DMS53 treated with DMSO at 0.1 percent for 48 hours (cell line): ENCODE measurements at regions not wholly inside any gene's neighbourhood (a gene's known extent, or its start where the extent isn't known, plus 50 kb on each side); places are given as distances from the start of the nearest gene placed in this dataset.

Source experiments
- DNase-seq: peaks from one replicate; lab custom pipeline; 2025; ENCODE audit not compliant: unreplicated experiment; lab: John Stamatoyannopoulos, UW

GRCh38 chr4:41388080-41388479, 131.4 kb downstream of the UCHL1 start:
- DNase-seq, result no peak

DNA sequence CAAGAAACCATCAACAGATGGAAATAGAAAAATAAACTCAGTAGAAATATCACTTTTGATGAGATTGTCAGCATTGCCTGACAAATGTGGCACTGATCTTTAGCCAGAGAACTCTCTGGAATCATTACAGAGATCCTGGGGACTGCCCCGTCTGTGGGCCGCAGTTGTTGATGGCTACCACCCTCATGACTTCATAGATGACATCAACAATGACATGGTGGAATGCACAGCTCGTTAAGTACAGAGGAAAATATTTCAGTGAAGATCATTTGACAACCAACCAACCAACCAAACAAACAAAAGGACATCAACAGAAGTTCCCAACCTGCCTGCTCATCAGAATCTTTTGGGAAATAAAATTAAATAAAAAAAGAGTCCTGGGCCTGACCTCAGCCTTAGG, 132.6 kb downstream of the UCHL1 start:
- DNase-seq, result no peak

DNA sequence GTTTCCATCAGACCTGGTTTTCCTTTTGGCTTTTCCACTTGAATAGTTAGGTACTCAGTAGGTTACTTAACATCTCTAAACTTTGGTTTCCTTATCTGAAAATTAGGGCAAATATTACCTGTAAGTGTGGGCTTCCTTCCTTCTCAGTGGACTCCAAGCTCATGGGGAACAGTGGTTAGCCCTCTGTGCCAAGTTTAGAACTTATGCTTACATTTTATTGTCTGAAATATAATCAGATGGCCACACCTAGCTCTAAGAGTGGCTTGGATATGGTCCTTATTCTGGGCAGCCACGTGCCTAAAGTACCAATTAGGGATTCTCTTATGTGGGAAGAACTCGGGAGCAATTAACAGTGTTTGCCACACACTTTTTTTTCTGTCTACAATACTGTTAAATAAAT, 133.9 kb downstream of the UCHL1 start:
- DNase-seq, result no peak

GRCh38 chr4:41391271-41391670, 134.5 kb downstream of the UCHL1 start:
- DNase-seq, result no peak

DNA sequence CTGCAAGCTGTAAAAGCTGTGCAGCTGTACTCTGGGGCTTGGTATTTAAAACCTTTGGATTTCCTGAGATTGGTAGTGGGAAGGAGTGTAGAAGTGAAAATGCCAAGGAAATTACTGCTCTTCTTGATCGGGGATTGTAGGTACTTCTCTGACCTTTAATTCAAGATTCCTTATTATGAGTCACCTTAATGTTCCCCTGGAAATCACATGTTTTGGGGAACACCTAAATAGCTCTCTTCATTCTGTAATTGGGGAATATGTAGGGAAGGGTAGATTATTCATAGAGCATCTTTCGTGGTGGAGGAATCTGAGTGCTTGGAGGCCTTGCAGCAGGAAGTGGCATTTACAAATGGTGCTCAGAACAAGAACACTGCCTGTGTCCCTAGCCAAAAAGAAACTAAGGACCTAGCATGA, 137.8 kb downstream of the UCHL1 start:
- no peak for DNase-seq

DNA sequence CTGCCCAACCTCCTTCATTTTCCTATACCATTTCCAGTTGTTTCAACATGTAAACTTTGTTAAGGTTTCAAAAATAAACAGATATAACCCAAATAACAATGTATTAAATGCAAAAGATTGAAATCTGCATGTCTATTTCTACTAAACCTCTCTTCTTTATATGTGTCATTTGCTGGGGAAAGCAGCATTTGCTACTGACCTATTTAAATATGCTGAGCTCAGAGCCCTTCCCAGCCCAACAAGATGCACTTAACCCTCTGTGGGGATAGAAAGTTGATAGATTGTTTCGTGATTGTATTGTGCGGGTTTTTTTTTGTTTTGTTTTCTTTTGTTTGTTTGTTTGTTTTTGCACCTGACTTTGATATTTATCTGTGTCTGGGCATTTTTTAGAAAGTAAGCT, 139.5 kb downstream of the UCHL1 start:
- DNase-seq, result no peak

DNA sequence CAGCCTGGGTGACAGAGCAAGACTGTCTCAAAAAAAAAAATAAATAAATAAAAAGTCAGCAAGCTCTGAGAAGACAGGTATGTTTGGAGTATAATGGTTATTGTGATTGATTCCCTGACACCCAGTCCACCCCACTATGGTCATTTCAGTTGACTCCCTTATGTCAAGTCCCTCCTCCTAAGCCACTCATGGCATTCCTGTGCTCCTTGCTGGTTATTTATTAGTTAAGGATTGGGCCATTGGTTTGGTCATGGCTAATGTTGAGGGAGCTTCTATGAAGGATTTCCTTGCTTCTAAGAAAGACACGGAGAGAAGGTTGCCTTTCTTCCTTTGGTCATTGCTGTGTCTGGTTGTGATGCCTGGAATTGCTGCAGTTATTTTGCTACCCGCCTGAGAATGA, 140.1 kb downstream of the UCHL1 start:
- DNase-seq, result no peak

- no peak for DNase-seq
Observed at GRCh38 chr4:41399231-41399630, 138.7 kb upstream of the LIMCH1 start.

DNA sequence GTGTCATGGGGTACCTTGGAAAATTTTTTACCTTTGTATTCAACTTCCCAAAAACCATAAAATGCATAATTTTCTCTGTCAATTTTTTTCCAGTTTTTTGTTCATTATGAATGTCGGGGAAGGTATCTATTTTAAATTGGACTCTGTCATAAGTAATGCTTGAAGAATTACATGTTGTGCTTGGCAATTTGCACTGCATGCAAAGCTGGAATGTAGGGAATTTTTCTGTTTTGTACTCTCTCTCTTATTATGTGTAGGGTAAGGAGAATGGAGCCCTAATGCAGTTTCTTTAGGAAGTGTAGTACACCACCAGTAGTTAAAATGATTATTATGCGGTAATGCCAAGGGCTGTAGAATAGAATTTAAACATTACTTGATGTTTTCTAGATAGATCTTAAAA, 137.7 kb upstream of the LIMCH1 start:
- no peak for DNase-seq

DNA sequence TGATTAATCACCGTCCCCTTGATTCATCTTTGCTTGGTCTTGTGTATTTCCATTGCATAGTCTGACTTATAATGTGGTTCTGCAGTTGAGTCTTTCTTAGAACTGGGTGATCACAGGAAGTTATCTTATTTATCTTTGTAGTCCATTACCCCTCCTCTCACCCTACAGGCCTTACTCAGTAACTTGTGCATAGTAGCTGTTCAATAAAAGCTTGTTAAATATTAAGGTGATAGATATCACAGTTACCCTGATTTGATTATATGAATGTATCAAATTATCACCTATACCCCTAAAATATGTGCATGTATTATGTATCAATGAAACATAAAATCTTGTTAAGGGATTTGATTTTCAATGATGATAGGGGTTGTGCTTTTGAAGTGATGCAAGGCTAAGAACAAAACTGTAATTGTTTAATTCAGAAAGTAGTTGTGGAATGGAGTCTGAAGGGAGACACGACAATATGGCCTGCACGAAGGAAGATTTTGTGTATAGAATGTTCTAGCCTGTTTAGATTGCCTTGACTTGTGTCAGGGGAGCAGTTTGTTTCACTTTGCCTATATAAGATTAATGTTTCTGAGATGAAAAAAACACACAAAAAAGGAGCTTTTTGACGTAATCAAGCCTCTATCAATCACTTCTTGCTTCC, 132.4 kb upstream of the LIMCH1 start:
- no peak for DNase-seq

GRCh38 chr4:41406113-41406516, 131.8 kb upstream of the LIMCH1 start:
- peak; percentile 81 for DNase-seq

- DNase-seq, result no peak
Observed at GRCh38 chr4:41408150-41408549, 129.8 kb upstream of the LIMCH1 start.

DNA sequence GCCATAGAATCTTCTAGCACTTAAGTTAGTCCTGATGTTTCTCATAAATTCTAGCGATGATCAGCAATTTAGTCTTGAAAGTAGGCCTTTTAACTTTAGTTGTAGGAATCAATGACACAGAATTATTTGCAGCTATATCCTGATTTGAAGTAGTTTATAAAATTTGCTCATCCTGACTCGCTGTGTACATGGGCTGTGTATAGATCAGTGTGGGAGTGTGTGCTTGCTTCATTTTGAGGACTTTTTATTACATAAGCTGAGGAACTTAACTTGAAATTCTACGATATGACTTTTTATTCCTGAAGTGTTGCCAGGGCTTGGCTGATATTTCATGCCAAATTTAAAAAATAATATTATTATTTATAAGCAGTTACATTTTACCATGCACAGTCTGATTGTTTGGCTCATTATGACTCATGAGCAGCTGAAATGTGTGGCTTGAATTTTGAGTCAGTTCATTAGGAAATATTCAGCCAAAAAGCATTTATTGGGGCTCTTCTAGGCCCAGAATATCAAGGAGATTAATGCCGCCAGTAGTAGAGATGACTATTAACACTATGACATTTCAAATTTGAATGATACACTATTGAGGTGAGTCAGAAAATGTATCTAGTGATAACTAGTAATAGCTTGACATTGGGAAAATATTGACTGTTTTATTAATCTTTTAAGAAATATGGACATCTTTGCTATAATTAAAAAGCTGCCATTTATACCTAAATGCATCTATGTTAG, 128.9 kb upstream of the LIMCH1 start:
- no peak for DNase-seq

DNA sequence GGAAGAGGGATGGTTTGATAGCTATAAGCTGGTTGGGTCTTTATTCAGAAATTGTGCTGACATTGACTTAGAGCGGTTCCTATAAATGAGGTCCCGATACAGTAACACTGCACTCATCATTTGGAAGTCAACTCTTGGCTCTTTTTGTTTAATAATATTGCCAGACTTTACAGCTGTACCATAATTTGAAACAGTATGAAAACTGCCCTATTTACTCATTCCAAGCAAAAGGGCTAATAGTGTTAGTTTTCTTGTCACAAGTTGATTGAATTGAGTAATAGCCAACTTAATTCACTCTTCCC, 128.4 kb upstream of the LIMCH1 start:
- DNase-seq, result no peak

DNA sequence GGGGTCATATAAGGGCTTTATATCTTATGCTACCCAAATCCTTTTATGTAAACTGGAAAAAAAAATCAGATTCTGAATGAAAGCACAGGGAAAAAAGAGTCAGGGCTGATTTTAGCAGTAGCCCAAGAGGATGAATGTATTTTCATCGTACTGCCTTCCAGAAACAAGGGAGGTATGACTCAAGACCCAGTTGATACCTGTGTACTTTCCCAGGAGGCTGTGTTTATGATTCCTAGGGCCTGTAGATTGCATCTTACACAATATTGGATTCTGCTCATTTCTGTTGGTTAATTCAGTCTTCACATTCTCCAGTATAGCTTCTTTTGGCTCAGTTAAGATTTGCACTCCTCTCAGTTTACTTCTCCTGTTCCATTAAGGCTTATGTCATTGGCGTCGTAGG, 127.9 kb upstream of the LIMCH1 start:
- DNase-seq, result no peak

GRCh38 chr4:41413670-41414411, 124.1 kb upstream of the LIMCH1 start:
- DNase-seq, result no peak

- no peak for DNase-seq
Observed at GRCh38 chr4:41414412-41414779, 123.6 kb upstream of the LIMCH1 start.

DNA sequence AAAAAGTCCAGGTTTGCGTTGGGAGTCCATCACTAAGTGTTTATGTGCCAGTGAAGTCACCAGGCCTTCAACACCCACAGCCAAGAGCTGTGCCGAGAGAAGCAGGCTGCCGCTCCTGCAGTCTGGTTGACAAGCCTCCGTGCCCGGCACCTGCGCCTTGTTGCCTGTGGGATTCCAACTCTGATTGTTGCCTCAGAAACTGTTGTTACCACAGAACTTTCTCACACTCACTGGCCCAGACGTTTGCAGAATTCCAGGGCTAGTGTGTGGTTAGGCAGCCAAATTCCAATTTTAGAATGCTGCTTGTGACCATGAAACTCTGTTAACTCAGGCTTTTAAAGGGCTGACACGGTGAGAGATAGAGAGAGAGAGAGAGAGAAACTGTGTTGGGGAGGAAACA, 119.5 kb upstream of the LIMCH1 start:
- no peak for DNase-seq

DNA sequence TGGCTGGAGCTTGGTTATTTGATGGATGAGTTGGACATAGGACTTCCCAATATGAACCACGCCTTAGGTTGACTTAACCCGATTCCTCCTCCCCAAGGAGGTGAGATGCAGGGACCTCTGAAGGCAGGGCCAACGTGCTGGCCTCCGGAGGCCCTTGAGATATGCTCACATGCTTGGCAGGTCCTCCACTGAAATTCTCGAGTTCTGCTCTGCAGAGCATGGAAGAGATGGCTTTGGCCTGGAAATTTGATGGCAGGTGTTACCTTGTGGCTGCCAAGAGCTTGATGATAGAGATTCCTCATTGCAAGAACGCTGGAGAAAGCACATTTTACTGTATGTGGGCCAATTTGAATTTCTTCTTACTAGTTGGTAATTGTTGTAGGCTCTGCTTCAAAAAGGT, 117.4 kb upstream of the LIMCH1 start:
- no peak for DNase-seq

GRCh38 chr4:41423117-41423516, 114.8 kb upstream of the LIMCH1 start:
- DNase-seq, result no peak

- no peak for DNase-seq
Observed at GRCh38 chr4:41424522-41424921, 113.4 kb upstream of the LIMCH1 start.

DNA sequence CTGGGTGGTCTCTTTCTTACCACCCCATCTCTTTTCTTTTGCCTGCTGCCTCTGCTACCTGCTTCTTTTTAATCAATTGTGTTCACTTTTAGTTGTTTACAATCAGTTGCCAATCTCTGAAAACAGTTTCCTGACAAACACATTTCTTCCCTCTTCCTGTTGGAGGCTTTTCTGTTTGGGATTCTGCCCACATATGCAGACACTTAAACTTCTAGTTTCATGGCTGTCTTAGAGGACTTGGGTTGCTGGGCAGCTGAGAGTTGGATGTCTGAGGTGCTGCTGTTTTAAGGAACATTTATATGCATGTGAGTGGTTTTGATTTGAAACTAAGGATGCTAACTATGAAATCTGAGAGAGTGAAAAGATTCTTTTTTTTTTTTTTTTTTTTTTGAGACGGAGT, 112.3 kb upstream of the LIMCH1 start:
- no peak for DNase-seq

GRCh38 chr4:41426539-41426938, 111.4 kb upstream of the LIMCH1 start:
- no peak for DNase-seq
